ENCODE measurements at regions not wholly inside any gene's neighbourhood (a gene's known extent, or its start where the extent isn't known, plus 50 kb on each side); places are given as distances from the start of the nearest gene placed in this dataset.
A peak's percentile ranks its signal among the peaks of the same experiment; 100 is the strongest.

- no peak for DNase-seq (ENCODE audit: low read depth)
- H3K4me3 ChIP-seq (ENCODE audit: control insufficient read depth, low read depth, low read length) = no peak overlapping the region
- no peak for TF ChIP-seq CTCF (conservative IDR thresholded peaks at IDR 0.05; ENCODE audit: control insufficient read depth, insufficient read depth, low read depth, low read length)
Observed at GRCh38 chr2:8489751-8490150, 192.1 kb upstream of the ID2 start.

GRCh38 chr2:8490166-8490721, 191.6 kb upstream of the ID2 start:
- no peak overlapping the region for H3K4me3 ChIP-seq (ENCODE audit: control insufficient read depth, low read depth, low read length)
- TF ChIP-seq CTCF (conservative IDR thresholded peaks at IDR 0.05; ENCODE audit: control insufficient read depth, insufficient read depth, low read depth, low read length) = no peak
- DNase-seq (ENCODE audit: low read depth) = no peak

DNA sequence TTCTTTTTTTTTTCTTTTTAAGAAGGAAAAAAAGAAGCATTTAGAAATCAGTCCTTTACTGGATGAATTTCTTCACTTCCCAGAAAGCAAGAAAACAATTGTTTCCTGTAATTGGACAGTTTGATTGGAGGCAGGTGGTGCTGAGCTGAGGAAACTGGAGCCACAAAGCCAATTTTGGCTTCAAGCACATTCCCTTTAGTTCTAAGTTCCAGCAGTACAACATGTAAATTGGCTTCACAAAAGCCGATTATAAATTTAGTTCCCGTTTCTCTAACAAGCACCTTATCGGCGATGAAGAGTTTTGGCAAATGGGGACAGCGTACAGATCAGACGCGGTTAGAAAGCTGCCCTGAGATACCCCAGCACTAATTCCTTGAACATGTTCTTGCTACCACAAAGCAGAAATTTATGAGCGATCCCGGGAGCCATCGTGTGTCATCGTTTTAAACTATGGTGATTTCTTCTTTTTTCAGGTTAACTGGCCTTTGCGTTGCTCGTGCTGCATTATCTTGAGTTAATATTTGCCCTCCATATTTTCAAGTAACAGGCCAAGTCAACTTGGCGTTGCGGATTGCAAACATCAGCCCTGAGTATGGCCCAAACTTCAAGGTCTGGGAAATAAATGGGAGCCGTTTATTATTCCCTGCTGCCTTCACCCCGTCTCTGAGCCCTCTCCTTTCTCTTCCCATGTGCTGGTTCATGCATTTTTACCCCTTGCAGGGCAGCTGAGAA, 190.4 kb upstream of the ID2 start:
- no peak for TF ChIP-seq CTCF (conservative IDR thresholded peaks at IDR 0.05; ENCODE audit: control insufficient read depth, insufficient read depth, low read depth, low read length)
- peak; percentile 4 for DNase-seq (ENCODE audit: low read depth)
- no peak overlapping the region for H3K4me3 ChIP-seq (ENCODE audit: control insufficient read depth, low read depth, low read length)

DNA sequence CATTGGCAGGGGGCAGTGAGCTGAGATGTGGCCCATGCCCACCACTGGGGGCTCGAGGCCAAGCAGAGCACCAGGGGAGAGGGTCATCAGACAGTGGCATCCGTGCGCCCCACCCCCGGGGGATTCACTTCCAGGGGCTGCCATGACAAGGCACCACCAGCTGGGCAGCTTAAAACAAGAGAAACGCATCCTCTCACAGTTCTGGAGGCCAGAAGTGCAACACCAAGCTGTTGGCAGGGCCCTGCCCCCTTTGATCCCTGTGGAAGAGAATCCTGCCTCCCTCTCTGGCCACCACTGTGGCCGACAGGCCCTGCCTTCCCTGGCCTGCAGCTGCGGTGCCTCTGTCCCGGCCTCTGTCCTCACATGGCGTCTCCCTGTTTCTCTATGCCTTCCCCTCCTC, 187.7 kb upstream of the ID2 start:
- no peak for TF ChIP-seq CTCF (conservative IDR thresholded peaks at IDR 0.05; ENCODE audit: control insufficient read depth, insufficient read depth, low read depth, low read length)
- H3K4me3 ChIP-seq (ENCODE audit: control insufficient read depth, low read depth, low read length) = no peak overlapping the region
- DNase-seq (ENCODE audit: low read depth) = no peak

DNA sequence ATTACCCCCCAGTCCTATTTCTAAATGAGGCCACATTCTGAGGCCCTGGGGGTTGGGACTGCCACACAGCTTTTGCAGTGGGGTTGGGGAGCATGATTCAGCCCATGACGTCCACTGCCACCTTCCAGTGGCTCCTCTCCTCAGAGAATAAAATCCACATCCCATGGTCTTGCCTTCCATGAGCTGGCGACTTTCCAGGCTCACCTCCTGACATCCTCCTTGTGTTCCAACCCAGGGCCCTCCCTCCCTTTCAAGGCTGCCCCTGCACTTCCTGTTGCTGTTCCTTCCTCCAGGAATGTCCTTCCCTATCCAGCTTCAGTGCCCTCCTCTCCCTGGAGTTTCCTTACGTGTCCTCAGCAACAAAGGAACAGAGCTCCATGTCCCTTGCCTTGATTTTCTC, 187.3 kb upstream of the ID2 start:
- no peak for TF ChIP-seq CTCF (conservative IDR thresholded peaks at IDR 0.05; ENCODE audit: control insufficient read depth, insufficient read depth, low read depth, low read length)
- DNase-seq (ENCODE audit: low read depth) = no peak

GRCh38 chr2:8495189-8495989, 186.5 kb upstream of the ID2 start:
- no peak for DNase-seq (ENCODE audit: low read depth)
- no peak overlapping the region for H3K4me3 ChIP-seq (ENCODE audit: control insufficient read depth, low read depth, low read length)
- TF ChIP-seq CTCF (conservative IDR thresholded peaks at IDR 0.05; ENCODE audit: control insufficient read depth, insufficient read depth, low read depth, low read length) = no peak

More for the DNA sequence above, 187.3 kb upstream of the ID2 start:
- no peak overlapping the region for H3K4me3 ChIP-seq (ENCODE audit: control insufficient read depth, low read depth, low read length)

Measured in fibroblast of mammary gland (primary cell).